ENCODE measurements at regions not wholly inside any gene's neighbourhood (a gene's known extent, or its start where the extent isn't known, plus 50 kb on each side); places are given as distances from the start of the nearest gene placed in this dataset.

DNA sequence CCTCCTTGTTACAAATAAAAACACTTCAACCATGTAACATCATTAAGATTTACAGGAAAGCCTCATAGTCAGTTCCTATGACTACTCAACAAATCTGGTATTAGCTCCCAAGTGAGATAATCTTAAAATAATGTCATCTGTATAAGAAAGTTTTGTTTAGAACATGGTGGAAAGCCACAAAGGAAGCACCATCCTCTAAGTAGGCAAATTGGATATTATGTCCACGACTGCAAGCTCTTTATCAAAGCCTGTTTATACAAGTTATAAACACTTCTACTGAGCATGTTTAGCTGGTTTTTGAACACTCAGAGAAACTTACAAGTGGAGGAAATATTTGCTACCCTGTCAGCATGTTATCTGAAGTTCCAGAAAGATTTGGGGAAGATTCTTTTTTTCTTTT is 349.8 kb downstream of the ARL4A start:
- Histone ChIP-seq H4K20me1 (replicated peaks; ENCODE audit: control insufficient read depth, extremely low read depth, insufficient read depth, low read length) (no peaks in the 10 kb centered on the region), H3K36me3 (ENCODE audit: control insufficient read depth in 2 of 2, extremely low read depth in 1 of 2, insufficient read depth in 2 of 2, low read length in 2 of 2) (no peaks in the 10 kb centered on the region), H3K9me1 (replicated peaks; ENCODE audit: control insufficient read depth, extremely low read depth, insufficient read depth, low read length) (no peaks in the 10 kb centered on the region), H3K27ac (ENCODE audit: insufficient read depth, low read depth, low read length) (no peak overlapping the region), H3K27me3 (ENCODE audit: control insufficient read depth in 2 of 2, insufficient read depth in 2 of 2, low read length in 2 of 2) (no peaks in the 10 kb centered on the region), H3K79me2 (ENCODE audit: control insufficient read depth, insufficient read depth, low read length) (no peaks in the 10 kb centered on the region), H2AFZ (ENCODE audit: low read depth, low read length) (no peak overlapping the region), H3K9me3 (replicated peaks; ENCODE audit: control insufficient read depth, insufficient read depth, low read length) (no peaks in the 10 kb centered on the region), H3K4me3 (replicated peaks in 1 of 3; ENCODE audit: insufficient read depth in 1 of 3, low read depth in 1 of 3, low read length in 3 of 3) (no peak overlapping the region), H3K4me1 (ENCODE audit: control insufficient read depth, extremely low read depth, insufficient read depth, low read length) (no peaks in the 10 kb centered on the region), H3K4me2 (ENCODE audit: insufficient read depth, low read length) (no peak overlapping the region), H3K9ac (replicated peaks; ENCODE audit: extremely low read depth, insufficient read depth, low read length) (no peak overlapping the region)
- intact Hi-C loops (cut with micrococcal nuclease), result no loop called here
- BruUV-seq (replicated peaks), result no TSS peak
- TF ChIP-seq, protein P1, sequence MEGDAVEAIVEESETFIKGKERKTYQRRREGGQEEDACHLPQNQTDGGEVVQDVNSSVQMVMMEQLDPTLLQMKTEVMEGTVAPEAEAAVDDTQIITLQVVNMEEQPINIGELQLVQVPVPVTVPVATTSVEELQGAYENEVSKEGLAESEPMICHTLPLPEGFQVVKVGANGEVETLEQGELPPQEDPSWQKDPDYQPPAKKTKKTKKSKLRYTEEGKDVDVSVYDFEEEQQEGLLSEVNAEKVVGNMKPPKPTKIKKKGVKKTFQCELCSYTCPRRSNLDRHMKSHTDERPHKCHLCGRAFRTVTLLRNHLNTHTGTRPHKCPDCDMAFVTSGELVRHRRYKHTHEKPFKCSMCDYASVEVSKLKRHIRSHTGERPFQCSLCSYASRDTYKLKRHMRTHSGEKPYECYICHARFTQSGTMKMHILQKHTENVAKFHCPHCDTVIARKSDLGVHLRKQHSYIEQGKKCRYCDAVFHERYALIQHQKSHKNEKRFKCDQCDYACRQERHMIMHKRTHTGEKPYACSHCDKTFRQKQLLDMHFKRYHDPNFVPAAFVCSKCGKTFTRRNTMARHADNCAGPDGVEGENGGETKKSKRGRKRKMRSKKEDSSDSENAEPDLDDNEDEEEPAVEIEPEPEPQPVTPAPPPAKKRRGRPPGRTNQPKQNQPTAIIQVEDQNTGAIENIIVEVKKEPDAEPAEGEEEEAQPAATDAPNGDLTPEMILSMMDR (IDR thresholded peaks at IDR 0.05; ENCODE audit: extremely low read depth in 1 of 2, insufficient read depth in 1 of 2, low read depth in 1 of 2, low read length in 2 of 2), result no peak
- TF ChIP-seq GATA2 (IDR thresholded peaks at IDR 0.05; ENCODE audit: insufficient read depth, insufficient read length, low read depth, low read length) (no peak), MYC (IDR thresholded peaks at IDR 0.05; ENCODE audit: low read depth, low read length) (no peak), FOS (IDR thresholded peaks at IDR 0.05; ENCODE audit: borderline replicate concordance, insufficient read depth, low read length) (no peak), JUN (IDR thresholded peaks at IDR 0.05; ENCODE audit: borderline replicate concordance, insufficient read depth, insufficient read length, low read depth) (no peak), POLR2A (IDR thresholded peaks at IDR 0.05; ENCODE audit: low read depth, low read length) (no peak), POLR2AphosphoS5 (IDR thresholded peaks at IDR 0.05; ENCODE audit: insufficient read depth, low read depth, low read length) (no peak), EZH2 (IDR thresholded peaks at IDR 0.05; ENCODE audit: borderline replicate concordance, low read depth, low read length, severe bottlenecking) (no peak)
- TF ChIP-seq, protein P2, sequence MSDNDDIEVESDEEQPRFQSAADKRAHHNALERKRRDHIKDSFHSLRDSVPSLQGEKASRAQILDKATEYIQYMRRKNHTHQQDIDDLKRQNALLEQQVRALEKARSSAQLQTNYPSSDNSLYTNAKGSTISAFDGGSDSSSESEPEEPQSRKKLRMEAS (IDR thresholded peaks at IDR 0.05; ENCODE audit: insufficient read depth, insufficient read length), result no peak
- dilution Hi-C loops (cut with MboI; ENCODE audit: extremely low pct_ligation_motif_present, low sequenced_read_pairs), result no loop called here
- DNase-seq (ENCODE audit: low read depth, low spot score) (no peak), FAIRE-seq (no peak)
- CTCF ChIA-PET, result no interaction called here
- POLR2A ChIA-PET, result no interaction called here

All from endothelial cell of umbilical vein (primary cell).